GM23338 (cell line): ENCODE measurements at regions not wholly inside any gene's neighbourhood (a gene's known extent, or its start where the extent isn't known, plus 50 kb on each side); places are given as distances from the start of the nearest gene placed in this dataset.

Experiments used
- CREB1 ChIP-seq: fragments of 250-450 bp; sonication (Bioruptor Pico); IDR thresholded peaks from 2 replicates; pipeline ENCODE4 v1.5.0; 2020; ENCODE audit warnings: low read depth, mild to moderate bottlenecking, moderate library complexity
- CTCF ChIP-seq, 2 experiments: fragments of 200-600 bp in 1 of 2; sonication (generic) in 1 of 2; conservative IDR thresholded peaks; 2 replicates each; pipeline versions ENCODE4 v1.5.1 to v1.6.1; 2016 to 2017; ENCODE audit warnings: antibody characterized with exemption in 2 of 2, low read depth in 2 of 2, mild to moderate bottlenecking in 2 of 2, moderate library complexity in 1 of 2
- ETS1 ChIP-seq: IDR thresholded peaks from 2 replicates; pipeline ENCODE4 v1.6.1; 2016; ENCODE audit warnings: antibody characterized with exemption
- EZH2 ChIP-seq: fragments of 200-600 bp; sonication (generic); IDR thresholded peaks from one replicate; pipeline ENCODE4 v1.8.0; 2017; ENCODE audit warnings: antibody characterized with exemption, mild to moderate bottlenecking, low read depth; ENCODE audit not compliant: unreplicated experiment
- JUNB ChIP-seq: IDR thresholded peaks from one replicate; pipeline ENCODE4 v1.6.1; 2016; ENCODE audit warnings: antibody characterized with exemption; ENCODE audit not compliant: unreplicated experiment
- NANOG ChIP-seq: IDR thresholded peaks from 2 replicates; pipeline ENCODE4 v1.6.1; 2016; ENCODE audit warnings: antibody characterized with exemption, borderline replicate concordance
- POLR2AphosphoS5 ChIP-seq: IDR thresholded peaks from 2 replicates; pipeline ENCODE4 v1.6.1; 2016; ENCODE audit warnings: antibody characterized with exemption, low read depth
- STAT1 ChIP-seq: IDR thresholded peaks from one replicate; pipeline ENCODE4 v1.6.1; 2016; ENCODE audit warnings: antibody characterized with exemption; ENCODE audit not compliant: unreplicated experiment
- ZNF114 ChIP-seq: fragments of 250-450 bp; sonication (Bioruptor Pico); IDR thresholded peaks from 2 replicates; pipeline ENCODE4 v1.5.0; 2020; ENCODE audit warnings: mild to moderate bottlenecking, moderate library complexity
- ZNF331 ChIP-seq: fragments of 250-450 bp; sonication (Bioruptor Pico); IDR thresholded peaks from 2 replicates; pipeline ENCODE4 v1.5.0; 2020; ENCODE audit warnings: low read depth, mild to moderate bottlenecking, moderate library complexity
- ZNF462 ChIP-seq: fragments of 250-450 bp; sonication (Bioruptor Pico); IDR thresholded peaks from 2 replicates; pipeline ENCODE4 v1.5.0; 2020; ENCODE audit warnings: mild to moderate bottlenecking, moderate library complexity

DNA sequence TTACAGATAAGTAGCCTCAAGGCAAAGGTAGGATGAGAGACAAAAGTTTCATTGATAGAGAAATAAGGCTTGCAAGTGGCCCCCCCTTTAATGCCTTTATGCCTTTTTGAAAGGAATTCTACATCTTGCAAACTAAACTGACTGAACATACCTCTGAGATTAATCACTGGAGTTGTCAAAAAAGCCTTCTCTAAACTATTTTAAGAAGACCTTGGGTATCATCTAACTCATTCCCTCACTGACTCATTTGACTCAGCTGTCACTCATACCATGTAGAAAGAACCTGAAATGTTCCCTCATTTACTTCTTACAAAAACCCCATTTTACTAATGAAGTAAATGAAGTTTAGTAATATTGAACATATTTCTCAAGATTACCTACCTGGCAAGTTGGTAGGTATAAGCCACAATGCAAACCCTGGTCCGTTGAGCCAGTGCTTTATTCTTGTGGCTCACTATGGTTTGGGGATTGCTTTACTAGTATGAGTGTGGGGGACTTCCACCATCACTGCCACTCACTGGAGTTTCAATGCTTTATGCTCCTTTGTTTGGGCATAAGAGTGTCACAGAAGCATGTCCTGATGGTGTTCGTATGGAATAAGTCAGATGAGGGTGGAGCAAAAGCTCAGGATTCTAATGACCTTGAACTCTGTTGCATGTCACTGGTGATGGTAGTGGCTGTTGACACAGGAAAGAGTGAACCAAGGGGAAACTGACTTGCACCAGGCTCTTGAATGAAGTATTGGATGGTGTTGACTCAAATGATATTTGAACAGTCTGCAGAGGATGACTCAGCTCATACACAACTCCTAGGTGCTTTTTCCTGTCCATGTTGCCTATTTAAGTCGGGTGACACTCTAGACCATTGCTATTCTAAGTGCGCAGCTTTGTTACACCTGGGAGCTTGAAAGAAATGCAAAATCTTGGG is 305.5 kb upstream of the EMCN start (continued):
- no peak for TF ChIP-seq ZNF462 (CRISPR knock-in tag)
- no peak for TF ChIP-seq POLR2AphosphoS5
- no peak for TF ChIP-seq ZNF331 (CRISPR knock-in tag)
- TF ChIP-seq NANOG = no peak
- no peak for TF ChIP-seq ETS1
- TF ChIP-seq EZH2 = no peak
- TF ChIP-seq ZNF114 = no peak
- TF ChIP-seq CREB1 = no peak
- no peak for TF ChIP-seq JUNB
- TF ChIP-seq STAT1 = no peak
- no peak for TF ChIP-seq CTCF (conservative IDR thresholded peaks at IDR 0.05; ENCODE audit: low read depth in 2 of 2)
